HG03558 (cell line): ENCODE measurements at regions not wholly inside any gene's neighbourhood (a gene's known extent, or its start where the extent isn't known, plus 50 kb on each side); places are given as distances from the start of the nearest gene placed in this dataset.
"Not testable (repeated sequence)": the region's sequence is repeated elsewhere in the genome, so short reads cannot be mapped to it uniquely, and the experiment has no call there.

Experiments used
- ATAC-seq: cut with Tn5 transposase; IDR thresholded peaks from one replicate; pipeline ENCODE4 v1.9.1; 2021; ENCODE audit warnings: moderate number of reproducible peaks; ENCODE audit not compliant: unreplicated experiment; ENCODE audit errors: extremely low read depth

DNA sequence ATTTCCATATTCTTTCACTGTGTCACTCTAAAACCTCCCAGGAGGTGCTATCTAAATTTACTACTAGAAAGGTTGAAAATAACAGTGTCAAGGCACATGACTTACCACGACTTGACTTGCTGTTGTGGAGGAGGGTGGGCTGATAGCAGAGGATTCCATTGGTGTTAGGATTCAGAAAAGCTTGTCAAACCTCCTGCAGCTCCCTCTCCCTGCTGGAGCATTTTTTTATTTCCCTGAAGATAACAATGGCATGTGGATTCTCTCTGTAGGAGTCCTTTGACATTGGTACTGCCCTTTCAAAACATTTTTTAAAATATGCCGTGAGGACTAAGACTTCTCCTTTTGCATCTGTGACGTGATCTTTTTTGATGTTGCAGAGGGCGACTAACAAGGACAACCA, 696.9 kb upstream of the GYPC start:
- no peak for ATAC-seq

DNA sequence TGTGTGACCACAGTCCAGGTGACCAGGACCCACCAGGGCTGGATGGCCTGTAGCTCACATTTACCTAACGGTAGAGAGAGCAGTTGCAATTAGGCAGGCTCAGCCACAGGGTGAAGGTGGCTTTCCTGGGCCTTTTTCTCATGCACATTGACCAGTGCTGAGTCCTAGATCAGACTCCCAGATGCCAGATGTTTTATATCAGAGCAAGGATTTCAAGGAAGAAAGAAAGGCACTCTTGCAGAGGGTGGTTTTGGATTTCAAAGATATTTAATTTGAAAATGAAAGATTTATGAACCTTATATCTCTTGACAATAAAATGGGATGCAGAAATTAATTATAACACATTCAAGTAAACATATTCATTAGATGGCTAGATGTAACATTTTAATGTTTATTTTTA, 694.2 kb upstream of the GYPC start:
- no peak for ATAC-seq

DNA sequence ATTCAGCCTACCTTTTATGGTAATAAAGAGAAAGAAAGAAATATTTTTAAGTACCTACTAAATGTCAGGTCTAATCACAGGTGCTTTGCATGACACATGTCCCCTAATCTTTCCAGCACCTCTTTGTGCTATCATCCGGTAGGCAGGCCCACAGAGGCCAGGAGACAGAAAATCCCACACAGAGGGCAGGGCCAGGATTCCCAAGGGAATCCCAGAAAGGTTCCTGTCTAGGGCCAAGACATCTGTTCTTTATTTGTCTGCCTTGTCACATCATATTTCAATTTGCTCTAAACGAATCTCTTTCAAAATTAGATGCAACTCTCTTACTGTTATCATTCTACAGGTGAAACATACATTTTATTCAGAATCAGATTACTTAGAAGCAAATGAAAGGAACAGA, 676.1 kb upstream of the GYPC start:
- no peak for ATAC-seq

DNA sequence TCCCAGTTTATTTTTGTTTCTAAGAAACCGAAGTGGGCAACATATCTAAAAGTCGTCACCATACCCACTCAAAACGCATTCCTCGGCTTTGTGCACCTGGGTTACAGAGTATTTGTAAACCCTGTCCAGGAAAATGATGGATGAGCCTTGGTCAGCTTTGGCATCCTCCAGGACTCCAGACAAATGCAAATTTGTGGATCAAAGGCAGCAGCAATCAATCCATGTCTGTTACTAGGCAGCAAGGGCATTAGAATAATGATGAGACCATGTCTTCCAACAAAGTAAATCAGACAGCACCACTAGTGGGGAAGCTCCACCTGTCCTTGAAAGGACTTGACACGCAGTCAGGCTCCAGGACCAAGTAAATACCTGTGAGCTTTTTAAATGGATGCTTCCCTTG, 672.6 kb upstream of the GYPC start:
- ATAC-seq, result no peak

DNA sequence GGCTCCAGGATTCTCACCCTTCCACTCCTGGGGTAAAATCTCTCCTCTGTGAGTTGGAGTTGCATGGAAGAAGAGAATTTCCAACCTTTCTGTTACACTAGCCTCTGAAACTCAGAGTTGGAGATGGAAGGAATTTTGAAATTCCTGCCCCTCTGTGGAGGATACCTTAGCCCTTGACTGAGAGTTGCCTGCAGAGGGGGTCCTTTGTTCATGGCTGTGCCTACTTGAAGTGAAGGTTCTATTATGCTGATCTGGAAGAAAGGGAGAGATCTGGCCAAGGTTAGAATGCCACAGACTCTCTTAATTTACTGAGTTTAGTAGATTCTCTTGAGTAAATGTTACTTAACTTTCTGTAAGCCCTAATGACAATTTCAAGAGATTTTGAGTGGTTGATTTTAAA, 626.6 kb upstream of the GYPC start:
- no peak for ATAC-seq

DNA sequence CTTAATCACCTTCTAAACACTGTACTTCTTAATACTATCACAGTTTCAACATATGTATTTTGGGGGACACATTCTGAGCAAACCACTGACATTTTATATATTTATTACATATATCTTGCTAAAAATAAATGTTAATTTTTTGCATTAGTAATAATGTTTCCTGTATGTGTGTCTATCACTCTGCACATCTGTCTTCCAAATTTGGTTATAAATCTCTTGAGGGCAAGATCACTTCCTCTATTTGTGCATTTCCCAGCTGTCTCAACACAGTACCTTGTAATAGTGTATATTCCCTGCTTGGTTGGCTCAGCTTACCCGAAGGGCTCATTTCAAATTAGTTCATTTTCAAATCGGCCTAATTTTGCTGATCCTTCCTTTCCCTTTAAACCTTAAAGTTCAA, 617.1 kb upstream of the GYPC start:
- ATAC-seq, result no peak

DNA sequence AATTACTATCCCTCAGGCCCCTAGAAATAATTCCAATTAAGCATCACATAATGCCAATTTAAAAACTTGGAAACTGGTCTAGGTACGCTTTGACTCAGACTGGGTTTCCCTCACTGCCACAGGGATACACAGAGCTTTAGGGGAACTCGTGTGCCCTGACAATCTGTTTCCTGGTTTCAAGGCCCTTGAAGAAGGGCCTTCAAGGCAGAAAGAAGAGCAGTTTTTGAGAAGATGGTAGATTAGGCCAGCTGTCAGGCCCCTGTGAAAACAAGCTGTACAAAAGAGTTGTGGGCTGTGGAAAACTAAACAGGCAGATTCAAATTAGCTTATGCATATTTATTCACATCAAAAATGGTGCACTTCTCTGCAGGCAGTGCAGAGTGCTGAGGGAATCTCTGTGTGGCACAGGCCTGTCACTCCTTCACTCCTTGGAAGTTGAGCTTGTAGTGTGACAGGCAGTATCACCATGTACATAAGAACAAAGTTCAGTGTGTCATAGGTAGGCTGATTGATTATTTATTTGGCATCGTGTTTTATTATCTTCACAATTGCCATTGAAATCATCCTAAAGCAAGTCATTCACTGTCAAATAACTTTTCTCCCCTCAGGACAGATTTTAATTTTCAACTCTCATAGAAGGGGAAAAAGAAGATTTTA, 614.4 kb upstream of the GYPC start:
- no peak for ATAC-seq

DNA sequence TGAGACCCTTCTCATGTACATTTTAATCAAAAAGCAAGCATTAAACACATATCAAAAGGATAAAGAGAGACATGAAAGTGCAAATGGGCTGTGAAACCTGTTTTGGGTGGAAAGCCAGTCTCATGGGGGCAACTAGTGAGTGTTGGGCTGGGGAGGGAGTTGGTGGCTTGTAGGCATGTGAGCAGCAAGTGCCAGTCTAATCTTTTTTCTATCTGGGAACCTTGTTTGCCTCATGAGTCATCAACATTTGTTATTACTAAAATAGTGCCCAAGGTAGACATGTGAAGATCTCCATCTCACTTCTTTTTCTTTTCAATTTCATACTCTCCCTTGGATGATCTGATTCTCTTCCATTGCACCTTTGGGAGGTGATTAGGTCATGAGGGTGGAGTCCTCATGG, 613.9 kb upstream of the GYPC start:
- no peak for ATAC-seq

DNA sequence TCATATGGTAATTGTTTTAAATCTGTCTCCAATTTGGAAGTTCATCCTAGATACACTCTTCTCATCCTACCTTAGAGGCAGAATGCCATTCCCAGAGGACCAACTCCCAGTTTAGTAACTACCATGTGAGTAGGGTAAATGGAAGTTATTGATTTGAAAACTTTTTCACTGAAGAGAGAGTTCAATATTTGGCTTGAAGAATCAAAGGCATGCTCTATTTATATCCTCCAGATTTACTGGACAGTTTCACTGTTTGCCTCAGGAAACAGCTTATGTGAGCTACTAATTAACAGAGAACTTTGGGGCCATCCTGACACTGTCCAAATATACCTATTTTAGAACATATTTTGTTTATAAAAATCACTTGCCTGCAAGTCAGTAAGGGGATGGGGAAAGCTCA, 607.2 kb upstream of the GYPC start:
- ATAC-seq, result no peak

DNA sequence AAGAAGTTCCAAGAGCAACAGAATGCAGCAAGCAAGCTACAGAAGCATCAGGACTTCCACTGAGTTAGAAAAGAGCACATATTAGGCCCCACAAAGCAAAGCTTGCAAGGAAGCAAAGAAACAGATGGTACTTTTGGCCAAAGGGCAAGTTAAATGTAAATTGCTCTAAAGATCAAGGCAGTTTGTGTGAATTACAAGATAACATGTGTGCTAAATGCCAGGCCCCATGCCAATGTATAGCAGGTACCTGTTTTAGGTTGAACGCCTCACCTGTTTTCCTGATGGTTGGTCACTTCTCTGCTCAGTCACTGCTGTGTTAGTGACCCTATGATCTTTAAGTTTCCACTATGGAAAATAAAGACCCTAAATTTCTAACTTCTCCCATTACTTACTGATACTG, 606.5 kb upstream of the GYPC start:
- no peak for ATAC-seq

DNA sequence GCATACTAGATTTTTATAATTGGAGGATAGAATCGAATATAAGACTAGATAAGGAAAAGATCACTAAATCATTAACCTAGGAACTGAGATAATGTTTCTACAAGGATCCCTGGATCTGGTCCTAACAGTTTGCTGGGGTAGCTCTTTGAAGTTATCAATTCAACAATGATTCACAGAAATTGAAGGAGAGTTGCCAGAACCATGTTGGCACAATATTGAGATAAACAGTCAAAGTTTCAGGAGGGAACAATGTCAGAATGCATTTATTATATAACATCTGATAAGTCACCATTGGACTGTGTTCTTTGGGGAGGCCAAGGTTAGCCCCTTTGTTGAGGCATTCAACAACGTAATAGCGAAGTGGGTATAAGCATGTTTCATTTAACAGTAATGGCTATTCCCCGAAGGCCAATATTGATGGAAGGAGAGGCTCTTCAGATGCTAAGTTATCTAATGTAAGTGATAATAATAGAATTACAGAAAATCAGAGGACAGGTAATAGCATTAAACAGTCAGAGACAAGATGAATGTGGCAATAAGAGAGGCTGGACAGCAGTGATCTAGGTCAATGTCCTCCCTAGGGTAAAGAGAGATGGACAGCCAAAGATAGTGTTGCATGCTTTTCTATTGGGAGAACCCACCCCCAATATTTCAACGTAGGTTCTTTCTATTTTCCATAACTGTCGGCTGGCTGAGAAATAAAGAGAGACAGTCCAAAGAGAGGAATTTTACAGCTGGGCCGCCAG, 604.8 kb upstream of the GYPC start:
- no peak for ATAC-seq

DNA sequence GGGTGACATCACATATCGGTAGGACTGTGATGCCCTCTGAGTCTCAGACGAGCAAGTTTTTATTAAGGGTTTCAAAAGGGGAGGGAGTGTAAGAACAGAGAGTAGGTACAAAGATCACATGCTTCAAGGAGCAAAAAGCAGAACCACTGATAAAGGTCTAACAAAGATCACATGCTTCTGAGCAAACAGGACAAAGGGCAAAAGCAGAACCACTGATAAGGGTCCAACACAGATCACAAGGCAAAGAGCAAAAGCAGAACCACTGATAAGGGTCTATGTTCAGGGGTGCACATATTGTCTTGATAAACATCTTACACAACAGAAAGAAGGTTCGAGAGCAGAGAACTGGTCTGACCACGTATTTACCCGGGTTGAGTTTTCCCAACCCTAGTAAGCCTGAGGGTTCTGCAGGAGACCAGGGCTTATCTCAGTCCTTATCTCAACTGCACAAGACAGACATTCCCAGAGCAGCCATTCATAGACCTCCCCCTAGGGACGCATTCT, 604.2 kb upstream of the GYPC start:
- not testable (repeated sequence) for ATAC-seq

DNA sequence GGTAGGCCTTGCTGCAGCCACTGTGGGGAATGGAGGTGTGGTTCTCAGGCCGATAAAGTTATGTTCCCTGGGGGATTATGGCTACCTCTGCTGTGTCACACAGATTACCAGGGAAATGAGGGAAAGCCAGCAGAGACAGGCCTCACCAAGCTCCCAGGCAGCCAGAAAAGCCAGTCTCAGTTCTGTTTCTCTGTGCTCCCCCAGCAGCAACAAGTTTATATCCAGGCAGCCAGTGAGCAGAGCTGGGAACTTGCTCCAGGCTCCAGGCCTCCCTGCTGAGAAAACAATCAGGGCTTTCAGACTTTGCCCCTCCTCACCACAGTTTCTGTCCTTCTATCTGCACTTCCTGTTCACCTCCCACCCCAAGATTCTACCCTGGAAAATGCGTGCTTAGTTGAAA, 596.6 kb upstream of the GYPC start:
- ATAC-seq, result no peak

DNA sequence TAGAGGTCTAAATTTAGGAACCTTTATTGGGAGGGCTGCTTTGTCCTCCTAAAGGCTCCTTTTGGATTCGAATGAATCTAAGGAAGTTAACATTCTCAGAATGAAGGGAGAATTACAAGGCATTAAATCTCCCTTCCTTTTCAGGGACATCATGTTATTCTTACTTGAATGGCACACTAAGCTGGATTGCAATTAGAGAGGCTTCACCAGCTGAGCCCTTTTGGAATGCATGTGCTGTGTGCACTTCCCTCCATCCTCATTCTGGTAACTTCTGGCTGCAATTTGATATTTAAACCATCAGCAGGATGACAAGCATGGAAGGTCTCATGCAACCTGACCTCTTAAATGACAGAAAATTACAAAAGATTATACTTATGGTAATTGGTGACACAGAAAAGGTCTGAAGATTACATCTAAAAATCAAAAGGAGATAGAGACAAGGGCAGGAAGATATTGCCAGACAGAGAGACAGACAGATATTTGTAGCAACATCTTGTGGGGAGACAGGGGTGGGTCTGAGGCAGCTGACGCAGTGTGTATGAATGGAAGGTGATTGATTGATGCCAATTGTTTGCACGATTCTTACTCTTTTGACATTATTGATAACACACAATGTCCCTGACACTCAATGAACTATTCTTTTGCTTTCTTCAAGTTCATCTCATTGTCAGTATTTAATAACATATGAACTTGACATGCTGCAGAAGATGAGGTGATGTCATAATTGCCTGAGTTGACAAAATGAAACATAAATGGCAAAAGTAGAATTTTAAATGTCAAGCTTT, 570.8 kb upstream of the GYPC start:
- no peak for ATAC-seq

DNA sequence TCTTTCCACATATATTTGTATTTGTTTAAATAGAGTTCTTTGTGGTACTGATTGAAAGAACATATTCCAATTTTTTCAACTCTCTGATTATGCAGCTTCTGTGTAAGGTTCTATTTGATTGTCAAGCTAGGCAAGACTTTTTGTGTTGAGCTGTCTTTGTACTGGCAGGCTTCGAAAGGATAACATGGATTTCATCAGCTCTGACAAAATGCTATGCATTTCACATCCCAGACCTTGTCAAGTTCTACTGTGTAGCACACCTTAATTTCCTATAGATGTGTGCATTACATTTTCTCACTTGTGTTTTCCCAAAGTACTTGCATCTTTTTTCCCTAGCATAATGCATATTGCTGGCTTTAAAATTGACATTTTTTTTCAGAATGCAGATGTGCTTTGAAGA, 555.0 kb upstream of the GYPC start:
- ATAC-seq, result no peak

DNA sequence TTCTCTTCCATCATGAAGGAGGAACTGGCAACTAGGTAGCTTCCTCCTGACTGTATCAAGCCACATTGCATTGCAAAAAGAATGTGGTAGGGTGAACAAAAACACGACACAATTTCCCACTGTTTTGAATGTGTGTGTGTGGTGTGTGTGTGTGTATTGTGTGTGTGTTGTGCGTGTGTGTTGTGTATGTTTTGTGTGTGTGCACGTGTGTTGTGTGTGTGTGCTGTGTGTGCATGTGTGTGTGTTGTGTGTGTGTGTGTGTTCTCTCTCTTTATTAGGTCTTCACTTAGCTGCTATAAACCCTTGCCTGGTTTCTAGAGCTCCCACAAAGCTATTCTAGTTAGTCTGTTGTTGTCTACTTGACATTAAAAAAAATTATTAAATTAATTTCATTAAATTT, 550.0 kb upstream of the GYPC start:
- no peak for ATAC-seq

DNA sequence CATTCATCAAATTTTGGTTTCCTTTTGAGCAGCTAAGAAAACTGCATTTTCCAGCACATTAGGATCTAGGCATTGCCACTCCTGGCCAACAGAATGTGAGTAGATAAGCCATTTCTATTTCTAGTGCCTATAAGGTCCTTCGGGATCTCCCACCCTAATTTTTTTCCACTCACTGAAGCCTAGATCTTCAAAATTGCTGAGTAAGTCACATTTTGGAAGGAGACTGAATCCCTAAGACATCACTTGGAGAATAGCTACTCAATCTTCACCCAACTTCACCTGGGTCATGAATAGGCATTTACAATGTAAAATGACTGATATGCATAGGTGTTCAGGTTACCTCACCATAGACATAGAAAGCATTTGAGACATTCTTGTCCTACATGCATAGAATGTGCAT, 548.1 kb upstream of the GYPC start:
- ATAC-seq, result no peak

DNA sequence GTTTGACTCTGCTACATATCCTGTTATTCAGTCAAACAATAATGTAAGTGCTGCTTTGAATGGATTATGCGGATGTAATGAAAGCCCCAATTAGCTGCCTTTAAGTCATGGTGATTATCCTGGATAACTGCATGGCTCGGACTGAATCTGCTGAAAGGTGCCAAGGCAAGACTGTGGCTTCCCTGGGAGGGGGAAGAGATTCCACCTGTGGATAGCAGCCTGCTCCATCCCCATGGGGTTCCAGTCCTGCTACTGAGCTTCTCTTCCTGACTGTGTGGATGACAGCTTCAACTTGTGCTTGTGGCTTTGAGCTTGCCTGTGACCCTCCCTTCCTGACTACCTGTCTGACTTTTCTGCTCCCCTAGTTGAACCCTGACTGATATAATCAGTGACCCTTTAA, 540.0 kb upstream of the GYPC start:
- no peak for ATAC-seq

DNA sequence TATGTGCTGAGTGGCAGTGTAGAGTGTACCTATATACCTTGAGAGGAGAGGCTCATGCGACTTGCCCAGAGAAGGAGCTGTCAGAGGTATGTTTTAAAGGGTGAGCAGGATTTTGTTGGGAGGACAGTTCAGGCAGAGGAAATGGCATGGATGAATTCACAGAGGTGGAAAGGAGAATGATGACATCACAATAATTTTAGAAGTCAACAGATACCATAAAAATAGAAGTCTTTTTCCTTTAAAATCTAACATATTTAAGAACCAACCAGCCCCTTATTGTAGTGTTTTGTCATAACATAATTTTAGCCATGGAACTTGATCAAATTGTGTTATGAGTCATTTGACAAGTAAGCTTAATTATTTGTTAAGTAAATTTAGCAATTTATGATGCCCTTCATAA, 538.1 kb upstream of the GYPC start:
- no peak for ATAC-seq

DNA sequence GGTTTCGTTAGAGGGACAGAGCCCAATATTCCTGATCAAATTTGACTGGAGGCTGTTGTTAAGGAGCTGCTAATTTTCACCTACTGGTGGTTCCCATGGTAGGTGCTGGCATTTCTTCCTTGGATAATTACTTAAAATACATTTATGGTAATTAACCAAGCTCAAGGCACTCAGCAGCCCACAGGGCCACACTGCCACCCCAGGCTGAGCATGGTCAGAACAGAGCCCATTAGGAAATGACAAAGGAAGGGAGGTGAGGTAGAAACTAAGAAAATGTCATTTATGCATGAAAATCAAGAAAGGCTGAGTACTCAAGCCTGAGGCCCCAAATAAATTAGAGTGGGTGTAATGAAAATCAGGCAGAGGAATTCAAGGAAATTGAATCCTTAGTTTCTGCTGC, 510.2 kb upstream of the GYPC start:
- no peak for ATAC-seq

DNA sequence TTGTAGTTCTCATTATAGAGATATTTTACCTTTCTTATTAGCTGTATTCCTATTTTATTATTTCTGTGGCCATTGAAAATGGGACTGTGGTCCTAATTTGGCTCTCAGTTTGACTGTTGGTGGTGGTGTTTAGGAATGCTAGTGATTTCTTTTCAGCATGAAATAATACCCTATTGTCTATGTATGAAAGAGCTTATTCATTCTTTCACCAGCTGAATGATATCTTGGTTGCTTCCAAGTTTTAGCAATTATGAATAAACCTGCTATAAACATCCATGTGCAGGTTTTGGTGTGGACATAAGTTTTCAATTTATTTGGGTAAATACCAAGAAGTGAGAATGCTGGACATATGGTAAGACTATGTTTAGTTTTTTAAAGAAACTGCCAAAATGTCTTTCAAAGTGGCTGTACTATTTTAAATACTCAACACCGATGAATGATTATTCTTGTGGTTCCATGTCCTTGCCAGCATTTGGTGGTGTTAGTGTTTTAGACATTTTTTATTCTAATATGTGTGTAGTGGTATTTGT, 501.6 kb upstream of the GYPC start:
- no peak for ATAC-seq
